Endometrium (tissue), 2 donors: ENCODE measurements at regions not wholly inside any gene's neighbourhood (a gene's known extent, or its start where the extent isn't known, plus 50 kb on each side); places are given as distances from the start of the nearest gene placed in this dataset.
"Not testable (repeated sequence)": the region's sequence is repeated elsewhere in the genome, so short reads cannot be mapped to it uniquely, and the experiment has no call there.

Experiments
- FAIRE-seq: peaks from 2 replicates; lab custom pipeline; 2012; peaks lifted over from hg19 to GRCh38; lab: Jason Lieb, UNC
- donor health status: control.
- donor health status: control.

GRCh38 chr11:126149759-126150625 is 61.5 kb downstream of the RPUSD4 start:
- FAIRE-seq, result no peak

DNA sequence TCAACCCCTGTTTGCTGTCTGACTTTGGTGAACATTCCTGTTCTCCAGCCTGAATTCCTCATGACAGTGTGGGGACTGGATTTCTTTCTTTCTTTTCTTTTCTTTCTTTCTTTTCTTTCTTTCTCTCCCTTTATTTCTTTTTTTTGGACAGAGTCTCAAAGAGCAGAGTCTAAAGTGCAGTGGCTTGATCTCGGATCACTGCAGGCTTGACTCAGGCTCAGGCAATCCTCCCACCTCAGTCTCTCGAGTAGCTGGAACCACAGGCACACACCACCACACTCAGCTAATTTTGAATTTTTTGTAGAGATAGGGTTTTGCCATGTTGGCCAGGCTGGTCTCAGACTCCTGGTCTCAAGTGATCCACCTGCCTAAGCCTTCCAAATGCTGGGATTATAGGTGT is 63.1 kb downstream of the RPUSD4 start:
- FAIRE-seq, result no peak

GRCh38 chr11:126147208-126148111 is 64.0 kb downstream of the RPUSD4 start:
- FAIRE-seq, result no peak

DNA sequence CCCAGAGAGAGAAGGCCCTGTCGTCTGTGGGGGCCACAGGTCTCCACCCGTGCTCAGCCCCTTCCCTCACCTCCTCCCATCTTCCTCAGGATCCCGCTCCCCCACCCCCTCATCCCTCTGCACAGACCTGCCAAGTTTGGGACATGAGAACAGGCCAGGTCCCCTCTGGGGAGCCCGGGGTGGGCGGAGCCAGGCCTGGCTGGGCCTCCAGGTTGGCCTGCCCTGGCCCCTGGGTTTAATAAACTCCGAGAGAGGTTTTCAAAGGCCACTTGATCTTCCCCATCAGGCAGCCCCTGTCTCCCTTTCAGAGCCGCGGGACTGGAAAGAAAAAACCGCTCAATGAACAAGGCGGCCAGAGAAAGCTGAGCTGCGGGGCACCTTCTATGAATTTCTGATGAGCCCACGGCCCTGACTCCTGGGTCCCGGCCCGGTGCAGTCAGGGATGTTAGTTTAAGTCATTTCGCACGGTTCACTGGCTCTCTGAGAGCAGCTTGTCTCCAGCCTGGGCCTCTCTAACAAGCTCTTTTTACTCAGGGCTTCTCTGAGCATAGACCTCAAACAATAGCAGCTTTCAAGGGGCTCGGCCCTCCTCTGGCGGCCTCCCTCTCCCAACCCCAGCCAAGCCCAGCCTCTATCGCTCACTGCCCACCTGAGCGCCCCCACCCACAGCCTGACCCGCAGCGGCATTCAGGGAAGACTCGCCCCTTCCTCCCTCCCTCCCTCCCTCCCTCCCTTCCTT is 64.8 kb downstream of the RPUSD4 start:
- FAIRE-seq, result no peak

DNA sequence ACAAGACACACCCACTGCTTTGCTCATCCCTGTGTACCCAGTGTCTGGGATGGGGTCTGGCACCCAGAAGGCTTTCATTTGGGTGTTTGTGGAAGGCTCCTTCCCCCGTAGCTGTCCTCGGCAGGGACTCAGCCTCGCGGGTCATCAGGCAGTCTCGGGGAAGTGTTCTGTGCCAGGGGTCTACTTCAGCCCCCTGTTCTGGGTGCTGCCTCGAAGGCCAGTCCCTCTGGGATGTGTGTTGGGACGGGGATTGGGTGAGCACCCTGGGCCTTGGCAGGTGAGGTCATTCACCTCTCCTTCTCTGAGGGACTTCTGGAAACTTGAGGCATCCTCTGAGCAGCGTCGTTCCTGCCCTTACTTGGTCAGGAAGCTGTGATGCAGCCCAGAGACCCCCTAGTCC is 65.5 kb downstream of the RPUSD4 start:
- FAIRE-seq, result no peak

DNA sequence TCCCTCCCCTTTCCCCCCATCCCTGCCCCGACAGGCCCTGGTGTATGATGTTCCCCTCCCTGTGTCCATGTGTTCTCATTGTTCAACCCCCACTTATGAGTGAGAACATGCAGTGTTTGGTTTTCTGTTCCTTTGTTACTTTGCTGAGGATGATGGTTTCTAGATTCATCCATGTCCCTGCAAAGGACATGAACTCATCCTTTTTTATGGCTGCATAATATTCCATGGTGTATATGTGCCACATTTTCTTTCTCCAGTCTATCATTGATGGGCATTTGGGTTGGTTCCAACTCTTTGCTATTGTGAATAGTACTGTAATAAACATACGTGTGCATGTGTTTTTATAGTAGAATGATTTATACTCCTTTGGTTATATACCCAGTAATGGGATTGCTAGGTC is 68.0 kb downstream of the RPUSD4 start:
- FAIRE-seq, result not testable (repeated sequence)

DNA sequence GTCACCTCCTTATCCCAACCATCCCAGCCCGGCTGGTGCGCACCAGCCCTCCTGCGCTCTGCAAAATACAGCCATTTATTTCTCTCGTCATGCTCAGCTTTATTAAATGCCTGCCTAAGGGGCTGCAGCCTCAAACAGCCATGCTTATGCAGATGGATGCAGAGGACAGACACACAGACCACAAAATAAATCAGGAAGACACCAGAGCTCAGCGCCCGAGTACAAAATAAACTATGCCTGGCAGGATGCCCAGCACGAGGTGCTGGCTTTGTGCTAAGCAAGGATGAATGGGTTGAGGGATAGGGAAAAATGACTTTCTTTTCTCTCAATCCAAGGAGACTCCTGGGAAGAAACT is 70.5 kb downstream of the RPUSD4 start:
- peak; percentile 63 for FAIRE-seq

GRCh38 chr11:126140201-126140925 is 71.1 kb downstream of the RPUSD4 start:
- no peak for FAIRE-seq

- no peak for FAIRE-seq
Observed at GRCh38 chr11:126139111-126140091, 72.0 kb downstream of the RPUSD4 start.

DNA sequence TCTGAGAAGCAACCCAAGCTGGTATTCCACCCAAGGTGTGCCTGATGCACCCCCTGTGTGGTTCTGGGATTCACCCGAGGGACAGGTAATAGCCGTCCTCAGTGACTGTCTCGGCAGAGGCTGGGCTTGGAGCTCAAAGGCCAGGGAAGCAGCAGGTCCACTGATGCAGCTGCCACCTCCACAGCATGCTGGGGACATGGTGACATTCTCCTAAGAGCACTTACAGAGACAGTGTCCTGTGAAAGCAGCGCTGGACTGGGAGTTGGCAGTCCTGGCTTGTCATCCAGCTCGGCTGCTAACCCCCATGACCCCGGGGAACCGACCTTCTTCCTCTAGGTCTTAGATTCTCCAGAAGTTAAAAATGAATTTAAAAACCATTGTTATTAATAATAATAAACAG is 72.8 kb downstream of the RPUSD4 start:
- no peak for FAIRE-seq

DNA sequence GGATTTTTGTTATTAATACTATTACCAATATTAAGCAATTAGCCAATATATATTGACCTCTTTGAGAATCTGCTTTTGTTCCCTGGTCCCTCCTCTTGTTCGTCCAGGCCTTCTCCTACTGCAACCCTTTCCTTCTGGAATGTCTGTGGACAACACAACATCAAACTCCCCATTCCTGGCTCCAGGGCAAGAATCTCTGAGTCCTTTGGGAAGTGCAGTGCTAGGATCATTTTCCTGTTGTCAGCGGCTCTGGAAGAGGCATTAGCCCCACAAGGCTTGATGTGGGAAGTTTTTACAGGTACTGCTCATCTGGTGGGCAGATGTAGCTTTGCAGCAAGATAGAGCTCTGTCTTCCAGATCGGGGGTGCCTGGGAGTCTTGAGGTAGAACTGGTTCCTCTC is 74.3 kb downstream of the RPUSD4 start:
- FAIRE-seq, result no peak

GRCh38 chr11:126136507-126136906 is 73.8 kb upstream of the CDON start:
- no peak for FAIRE-seq

- FAIRE-seq, result no peak
Observed at GRCh38 chr11:126135235-126136176, 72.8 kb upstream of the CDON start.

DNA sequence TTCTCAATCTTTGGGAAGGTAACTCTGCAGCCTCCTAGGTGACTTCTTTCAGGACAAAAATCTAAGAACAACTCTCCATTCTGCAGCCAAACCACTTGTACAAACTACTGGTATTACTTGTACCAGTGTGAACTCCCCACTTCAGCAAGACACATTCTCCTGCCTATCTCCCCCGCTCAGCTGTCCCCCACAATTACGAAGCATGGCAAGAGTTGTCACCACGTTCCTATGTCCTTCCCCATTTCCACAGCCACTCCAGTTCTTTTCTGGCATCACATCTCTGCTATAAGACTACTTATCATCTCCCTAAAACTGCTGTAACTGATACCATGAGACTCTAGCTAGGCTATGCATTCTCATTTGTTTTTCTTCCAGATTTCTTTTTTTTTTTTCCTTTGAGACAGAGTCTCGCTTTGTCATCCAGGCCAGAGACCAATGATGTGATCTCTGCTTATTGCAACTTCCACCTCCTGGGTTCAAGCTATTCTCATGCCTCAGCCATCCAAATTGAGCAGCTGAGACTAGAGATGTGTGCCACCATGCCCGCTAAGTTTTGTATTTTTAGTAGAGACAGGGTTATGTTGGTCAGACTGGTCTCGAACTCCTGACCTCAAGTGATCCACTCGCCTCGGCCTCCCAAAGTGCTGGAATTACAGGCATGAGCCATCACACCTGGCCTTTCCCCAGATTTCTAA is 71.9 kb upstream of the CDON start:
- FAIRE-seq, result no peak

- no peak for FAIRE-seq
Observed at GRCh38 chr11:126133901-126134300, 71.2 kb upstream of the CDON start.

DNA sequence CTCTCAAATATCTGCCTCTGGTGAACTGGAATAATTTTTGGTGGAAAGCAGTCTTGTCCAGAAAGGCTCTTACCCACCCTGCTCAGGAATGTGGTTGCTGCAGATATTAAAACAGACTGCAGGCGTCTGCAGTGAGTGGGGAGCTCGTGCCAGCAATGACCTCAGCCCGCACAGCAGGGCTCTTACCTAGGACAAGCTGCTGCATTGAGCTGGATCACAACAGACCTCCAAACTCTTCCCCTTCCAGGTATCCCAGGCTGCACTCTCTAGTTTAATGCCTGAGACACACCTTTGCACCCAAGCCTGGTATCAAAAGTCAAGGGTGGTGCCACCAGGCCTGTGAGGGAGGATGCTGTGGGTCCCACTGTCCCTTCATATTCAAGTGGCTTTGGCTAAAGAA is 69.7 kb upstream of the CDON start:
- no peak for FAIRE-seq

- not testable (repeated sequence) for FAIRE-seq
Observed at GRCh38 chr11:126130781-126131180, 68.1 kb upstream of the CDON start.

GRCh38 chr11:126129727-126130671 is 67.3 kb upstream of the CDON start:
- FAIRE-seq, result no peak
